RWPE2 (cell line): ENCODE measurements at regions not wholly inside any gene's neighbourhood (a gene's known extent, or its start where the extent isn't known, plus 50 kb on each side); places are given as distances from the start of the nearest gene placed in this dataset.

Experiments
- ATAC-seq: fragments of 200-7000 bp; cut with Tn5 transposase; 3 replicates; pipeline ENCODE4 v1.9.1; 2021; ENCODE audit warnings: low read depth
- DNase-seq: peaks from one replicate; pipeline ENCODE4 v3.0.0-alpha.2; 2020; ENCODE audit warnings: low spot score
- H3K27ac ChIP-seq: fragments of 450-650 bp; 2 replicates; pipeline ENCODE4 v1.5.1; 2017; ENCODE audit warnings: mild to moderate bottlenecking; ENCODE audit not compliant: poor library complexity, severe bottlenecking
- H3K27me3 ChIP-seq: fragments of 250-450 bp; sonication (Bioruptor Pico); 2 replicates; pipeline ENCODE4 v1.5.1; 2021; ENCODE audit warnings: mild to moderate bottlenecking, moderate library complexity; ENCODE audit not compliant: insufficient read depth, poor library complexity, severe bottlenecking
- H3K36me3 ChIP-seq: fragments of 250-450 bp; sonication (Bioruptor Pico); 2 replicates; pipeline ENCODE4 v1.5.1; 2020; ENCODE audit warnings: low read depth, mild to moderate bottlenecking, moderate library complexity
- H3K4me1 ChIP-seq: fragments of 250-450 bp; sonication (Bioruptor Pico); 2 replicates; pipeline ENCODE4 v1.5.1; 2021; ENCODE audit warnings: mild to moderate bottlenecking, moderate library complexity; ENCODE audit not compliant: insufficient read depth, poor library complexity, severe bottlenecking
- H3K4me3 ChIP-seq: fragments of 250-450 bp; sonication (Bioruptor Pico); 2 replicates; pipeline ENCODE4 v1.5.1; 2021; ENCODE audit warnings: mild to moderate bottlenecking, moderate library complexity; ENCODE audit not compliant: severe bottlenecking
- H3K9me3 ChIP-seq: fragments of 250-450 bp; sonication (Bioruptor Pico); 2 replicates; pipeline ENCODE4 v1.5.1; 2021; ENCODE audit warnings: mild to moderate bottlenecking, moderate library complexity; ENCODE audit not compliant: severe bottlenecking
- CTCF ChIP-seq: fragments of 450-650 bp; IDR thresholded peaks from one replicate; pipeline ENCODE4 v1.5.1; 2017; ENCODE audit warnings: mild to moderate bottlenecking, moderate library complexity; ENCODE audit not compliant: poor library complexity, severe bottlenecking

- H3K4me3 ChIP-seq: no peak overlapping the region
- no peak for TF ChIP-seq CTCF
- ATAC-seq (no peak), DNase-seq (no peak)
- no peaks in the 10 kb centered on the region for H3K4me1 ChIP-seq
- no peaks in the 10 kb centered on the region for H3K27me3 ChIP-seq
- no peaks in the 10 kb centered on the region for H3K9me3 ChIP-seq
- no peaks in the 10 kb centered on the region for H3K36me3 ChIP-seq
- no peak overlapping the region for H3K27ac ChIP-seq
Measured at GRCh38 chr16:87222335-87222734, 94.9 kb downstream of the C16orf95 start.

- Histone ChIP-seq H3K4me1 (no peaks in the 10 kb centered on the region), H3K4me3 (no peak overlapping the region), H3K36me3 (no peaks in the 10 kb centered on the region), H3K9me3 (no peaks in the 10 kb centered on the region), H3K27me3 (no peaks in the 10 kb centered on the region), H3K27ac (no peak overlapping the region)
- DNase-seq: no peak
- ATAC-seq: no peak
- no peak for TF ChIP-seq CTCF
Measured at GRCh38 chr16:87223656-87224248, 93.4 kb downstream of the C16orf95 start.

- Histone ChIP-seq H3K27me3 (no peaks in the 10 kb centered on the region), H3K4me3 (no peak overlapping the region), H3K36me3 (no peaks in the 10 kb centered on the region), H3K4me1 (no peaks in the 10 kb centered on the region), H3K9me3 (peaks cover under 1% of the 10 kb centered on the region), H3K27ac (no peak overlapping the region)
- no peak for TF ChIP-seq CTCF
- no peak for DNase-seq
- no peak for ATAC-seq
Measured at GRCh38 chr16:87226926-87227295, 90.3 kb downstream of the C16orf95 start.

GRCh38 chr16:87227296-87227951 is 89.8 kb downstream of the C16orf95 start:
- Histone ChIP-seq H3K27ac (no peak overlapping the region), H3K4me1 (no peaks in the 10 kb centered on the region), H3K9me3 (peaks cover 3% of the 10 kb centered on the region), H3K4me3 (no peak overlapping the region), H3K27me3 (no peaks in the 10 kb centered on the region), H3K36me3 (no peaks in the 10 kb centered on the region)
- DNase-seq: no peak
- ATAC-seq: no peak
- no peak for TF ChIP-seq CTCF

- no peaks in the 10 kb centered on the region for H3K4me1 ChIP-seq
- TF ChIP-seq CTCF: no peak
- H3K9me3 ChIP-seq: peaks cover 3% of the 10 kb centered on the region
- no peak for DNase-seq
- ATAC-seq: no peak
- no peaks in the 10 kb centered on the region for H3K36me3 ChIP-seq
- H3K27me3 ChIP-seq: no peaks in the 10 kb centered on the region
- H3K4me3 ChIP-seq: no peak overlapping the region
- H3K27ac ChIP-seq: no peak overlapping the region
Measured at GRCh38 chr16:87228363-87228762, 88.8 kb downstream of the C16orf95 start.
